ENCODE measurements at regions not wholly inside any gene's neighbourhood (a gene's known extent, or its start where the extent isn't known, plus 50 kb on each side); places are given as distances from the start of the nearest gene placed in this dataset.

GRCh38 chr11:19597206-19597605, 115.4 kb upstream of the NAV2 start:
- Histone ChIP-seq H3K27ac (no peak overlapping the region), H3K4me3 (no peak overlapping the region), H3K4me1 (peaks cover 4% of the 10 kb centered on the region), H3K27me3 (ENCODE audit: low read depth) (no peaks in the 10 kb centered on the region), H3K9me3 (no peaks in the 10 kb centered on the region), H3K36me3 (no peaks in the 10 kb centered on the region)
- TF ChIP-seq, protein P1, sequence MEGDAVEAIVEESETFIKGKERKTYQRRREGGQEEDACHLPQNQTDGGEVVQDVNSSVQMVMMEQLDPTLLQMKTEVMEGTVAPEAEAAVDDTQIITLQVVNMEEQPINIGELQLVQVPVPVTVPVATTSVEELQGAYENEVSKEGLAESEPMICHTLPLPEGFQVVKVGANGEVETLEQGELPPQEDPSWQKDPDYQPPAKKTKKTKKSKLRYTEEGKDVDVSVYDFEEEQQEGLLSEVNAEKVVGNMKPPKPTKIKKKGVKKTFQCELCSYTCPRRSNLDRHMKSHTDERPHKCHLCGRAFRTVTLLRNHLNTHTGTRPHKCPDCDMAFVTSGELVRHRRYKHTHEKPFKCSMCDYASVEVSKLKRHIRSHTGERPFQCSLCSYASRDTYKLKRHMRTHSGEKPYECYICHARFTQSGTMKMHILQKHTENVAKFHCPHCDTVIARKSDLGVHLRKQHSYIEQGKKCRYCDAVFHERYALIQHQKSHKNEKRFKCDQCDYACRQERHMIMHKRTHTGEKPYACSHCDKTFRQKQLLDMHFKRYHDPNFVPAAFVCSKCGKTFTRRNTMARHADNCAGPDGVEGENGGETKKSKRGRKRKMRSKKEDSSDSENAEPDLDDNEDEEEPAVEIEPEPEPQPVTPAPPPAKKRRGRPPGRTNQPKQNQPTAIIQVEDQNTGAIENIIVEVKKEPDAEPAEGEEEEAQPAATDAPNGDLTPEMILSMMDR (IDR thresholded peaks at IDR 0.05): no peak
- DNase-seq (no peak), ATAC-seq (no peak)
- intact Hi-C loops (cut with DNase I): no loop called here

GRCh38 chr11:19595840-19596751, 116.5 kb upstream of the NAV2 start:
- Histone ChIP-seq H3K9me3 (no peaks in the 10 kb centered on the region), H3K27me3 (ENCODE audit: low read depth) (no peaks in the 10 kb centered on the region), H3K4me3 (no peak overlapping the region), H3K36me3 (no peaks in the 10 kb centered on the region), H3K27ac (no peak overlapping the region), H3K4me1 (peaks cover 4% of the 10 kb centered on the region)
- intact Hi-C loops (cut with DNase I): no loop called here
- DNase-seq (no peak), ATAC-seq (peak in 1 of 2 donors; percentile 35)
- TF ChIP-seq, protein P1 (IDR thresholded peaks at IDR 0.05): no peak

DNA sequence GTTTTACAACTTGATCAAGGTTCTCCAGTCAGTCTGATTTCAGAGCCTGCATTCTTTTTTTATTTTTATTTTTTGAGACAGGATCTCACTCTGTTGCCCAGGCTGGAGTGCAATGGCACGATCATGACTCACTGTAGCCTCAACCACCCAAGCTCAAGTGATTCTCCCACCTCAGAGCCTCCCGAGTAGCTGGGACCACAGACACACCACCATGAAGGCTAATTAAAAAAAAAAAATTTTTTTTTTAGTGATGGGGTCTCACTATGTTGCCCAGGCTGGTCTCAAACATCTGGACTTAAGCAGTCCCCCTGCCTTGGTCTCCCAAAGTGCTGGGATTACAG, 117.2 kb upstream of the NAV2 start:
- intact Hi-C loops (cut with DNase I): no loop called here
- H3K9me3 ChIP-seq: no peaks in the 10 kb centered on the region
- H3K36me3 ChIP-seq: no peaks in the 10 kb centered on the region
- TF ChIP-seq, protein P1 (IDR thresholded peaks at IDR 0.05): no peak
- H3K4me3 ChIP-seq: no peak overlapping the region
- ATAC-seq (no peak), DNase-seq (no peak)
- peaks cover 4% of the 10 kb centered on the region for H3K4me1 ChIP-seq
- no peaks in the 10 kb centered on the region for H3K27me3 ChIP-seq (ENCODE audit: low read depth)
- no peak overlapping the region for H3K27ac ChIP-seq

DNA sequence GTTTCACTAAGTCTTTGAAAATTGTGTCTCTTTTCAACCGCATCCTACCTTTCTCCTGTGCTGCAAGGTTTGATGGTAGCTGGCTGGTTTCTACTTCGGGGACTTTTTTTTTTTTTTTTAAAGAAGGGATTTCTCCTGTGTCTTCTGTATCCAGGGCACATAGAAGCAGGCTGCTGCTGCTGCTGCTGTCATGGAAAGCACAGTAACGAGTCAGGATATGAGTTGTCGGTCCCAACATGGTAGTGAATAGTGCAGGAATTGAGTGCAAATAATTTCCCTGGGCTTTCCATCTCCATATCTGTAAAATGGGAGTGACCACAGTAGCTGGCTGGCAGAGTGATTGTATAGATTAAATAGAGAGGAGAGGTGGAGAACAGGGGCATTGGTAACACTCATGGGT, 118.3 kb upstream of the NAV2 start:
- Histone ChIP-seq H3K9me3 (no peaks in the 10 kb centered on the region), H3K27ac (no peak overlapping the region), H3K36me3 (no peaks in the 10 kb centered on the region), H3K4me3 (no peak overlapping the region), H3K4me1 (peaks cover 4% of the 10 kb centered on the region), H3K27me3 (ENCODE audit: low read depth) (no peaks in the 10 kb centered on the region)
- intact Hi-C loops (cut with DNase I): no loop called here
- TF ChIP-seq, protein P1 (IDR thresholded peaks at IDR 0.05): no peak
- no peak for ATAC-seq
- DNase-seq: no peak

- H3K27ac ChIP-seq: no peak overlapping the region
- peaks cover 4% of the 10 kb centered on the region for H3K4me1 ChIP-seq
- no peak overlapping the region for H3K4me3 ChIP-seq
- H3K9me3 ChIP-seq: no peaks in the 10 kb centered on the region
- TF ChIP-seq, protein P1 (IDR thresholded peaks at IDR 0.05): no peak
- no peaks in the 10 kb centered on the region for H3K36me3 ChIP-seq
- no peaks in the 10 kb centered on the region for H3K27me3 ChIP-seq (ENCODE audit: low read depth)
- intact Hi-C loops (cut with DNase I): no loop called here
- DNase-seq (no peak), ATAC-seq (no peak)
These were observed 119.8 kb upstream of the NAV2 start for GRCh38 chr11:19592842-19593241.

All from lower lobe of right lung (tissue), 2 donors.